Endothelial cell of hepatic sinusoid (primary cell): ENCODE measurements at regions not wholly inside any gene's neighbourhood (a gene's known extent, or its start where the extent isn't known, plus 50 kb on each side); places are given as distances from the start of the nearest gene placed in this dataset.
"Not testable (repeated sequence)": the region's sequence is repeated elsewhere in the genome, so short reads cannot be mapped to it uniquely, and the experiment has no call there.

Experiments
- in situ Hi-C: cut with HindIII; loops from 2 replicates; pipeline ENCODE4 v1.10.0; 2017; ENCODE audit warnings: low sequenced_read_pairs

DNA sequence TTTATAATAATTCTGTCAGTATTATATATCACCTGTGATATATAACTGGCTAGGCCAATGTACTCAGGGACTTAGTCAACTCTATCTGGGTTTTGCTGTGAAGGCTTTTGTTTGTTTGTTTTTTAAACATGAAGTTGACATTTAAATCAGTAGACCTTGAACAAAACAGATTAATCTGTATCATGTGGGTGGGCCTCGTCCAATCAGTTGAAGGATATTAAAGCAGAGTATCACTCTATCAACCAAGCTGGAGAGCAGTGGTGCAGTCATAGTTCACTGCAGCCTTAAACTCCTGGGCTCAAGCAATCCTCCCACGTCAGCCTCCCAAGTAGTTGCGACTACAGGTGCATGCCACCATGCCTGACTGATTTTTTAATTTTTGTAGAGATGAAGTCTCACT lies 870.2 kb downstream of the TYW1 start:
- in situ Hi-C loops = no loop called here

DNA sequence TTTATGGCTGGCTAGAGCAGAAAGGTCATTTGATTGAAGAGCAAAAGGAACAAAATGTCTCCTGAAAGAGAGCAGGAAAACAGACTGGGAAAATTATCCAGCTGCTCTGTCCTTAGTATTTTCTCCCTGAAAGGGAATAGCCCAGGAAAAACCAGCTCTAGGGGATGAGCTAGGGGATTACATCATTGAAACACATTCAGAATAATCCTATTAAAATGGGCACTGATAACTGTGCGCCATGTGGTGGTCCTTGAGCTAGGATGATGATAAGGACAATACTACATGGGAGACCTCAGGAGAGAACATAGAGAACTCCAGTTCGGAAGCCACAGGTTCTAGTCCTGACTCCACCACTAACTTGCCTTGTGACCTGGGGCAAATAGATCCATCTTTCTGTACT lies 873.8 kb downstream of the TYW1 start:
- in situ Hi-C loops = no loop called here

DNA sequence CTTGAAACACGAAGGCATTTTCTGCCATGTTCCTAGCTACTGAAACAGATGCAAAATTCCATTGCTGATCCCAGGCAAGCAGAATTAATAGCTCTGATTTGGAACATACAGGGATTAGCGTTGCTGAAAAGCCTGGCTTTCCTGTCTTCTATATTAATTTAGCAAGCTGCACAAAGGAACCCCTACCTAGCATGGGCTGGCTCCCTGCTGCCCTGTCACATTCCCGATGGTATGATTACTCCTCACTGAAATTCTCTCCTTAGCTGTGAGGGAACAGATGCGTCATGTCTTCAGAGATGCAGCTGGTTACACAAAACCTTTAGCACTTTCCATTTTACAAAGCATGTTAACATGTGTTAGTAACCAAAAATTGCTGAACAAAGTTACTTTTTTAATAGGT lies 878.9 kb downstream of the TYW1 start:
- in situ Hi-C loops = no loop called here

DNA sequence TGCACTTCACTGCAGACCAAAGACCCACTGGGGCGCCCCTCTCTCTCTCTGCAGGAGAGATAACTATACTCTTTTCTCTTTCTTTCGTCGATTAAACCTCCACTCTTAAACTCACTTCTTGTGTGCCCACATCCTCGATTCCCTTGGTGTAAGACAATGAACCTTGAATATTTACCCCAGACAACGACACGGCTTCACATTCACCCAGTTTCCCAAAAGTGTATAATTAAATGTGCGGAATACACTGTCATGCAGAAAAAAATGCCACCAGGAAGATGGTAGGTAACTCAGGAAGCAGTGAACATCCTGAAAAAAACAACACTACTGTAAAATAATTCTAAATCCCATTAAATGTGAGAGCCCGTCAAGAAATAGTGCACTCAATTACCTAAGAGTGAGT lies 882.2 kb downstream of the TYW1 start:
- in situ Hi-C loops = no loop called here

DNA sequence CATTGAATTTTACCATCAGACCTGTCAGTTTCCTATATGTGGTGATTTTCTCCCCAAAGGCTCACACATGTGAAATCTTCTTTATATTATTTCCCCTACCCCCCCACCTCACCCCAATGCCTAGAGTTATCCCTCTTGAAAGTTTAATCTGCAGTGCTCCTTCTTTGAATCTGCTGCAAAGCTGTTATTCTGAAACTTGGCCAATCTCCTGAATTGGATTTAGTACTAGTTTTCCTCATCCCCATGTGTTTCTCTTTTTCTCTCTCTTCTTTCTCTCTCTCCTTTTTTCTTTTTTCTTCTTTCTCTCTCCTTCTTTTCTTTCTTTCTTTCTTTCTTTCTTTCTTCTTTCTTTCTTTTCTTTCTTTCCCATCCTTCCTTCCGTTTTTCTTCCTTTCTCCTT lies 886.2 kb downstream of the TYW1 start:
- in situ Hi-C loops = no loop called here

DNA sequence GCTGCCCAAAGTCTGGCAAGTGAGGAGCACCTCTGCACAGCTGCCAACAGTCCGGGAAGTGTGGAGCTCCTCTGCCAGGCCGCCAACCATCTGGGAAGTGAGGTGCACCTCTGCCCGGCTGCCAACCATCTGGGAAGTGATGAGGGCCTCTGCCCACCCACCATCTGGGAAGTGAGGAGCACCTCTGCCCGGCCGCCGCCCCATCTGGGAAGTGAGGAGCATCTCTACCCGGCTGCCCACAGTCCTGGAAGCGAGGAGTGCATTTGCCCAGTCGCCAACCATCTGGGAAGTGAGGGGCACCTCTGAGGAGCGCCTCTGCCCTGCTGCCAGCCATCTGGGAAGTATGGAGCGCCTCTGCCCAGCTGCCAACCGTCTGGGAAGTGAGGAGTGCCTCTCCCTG lies 893.7 kb downstream of the TYW1 start:
- in situ Hi-C loops = no loop called here

DNA sequence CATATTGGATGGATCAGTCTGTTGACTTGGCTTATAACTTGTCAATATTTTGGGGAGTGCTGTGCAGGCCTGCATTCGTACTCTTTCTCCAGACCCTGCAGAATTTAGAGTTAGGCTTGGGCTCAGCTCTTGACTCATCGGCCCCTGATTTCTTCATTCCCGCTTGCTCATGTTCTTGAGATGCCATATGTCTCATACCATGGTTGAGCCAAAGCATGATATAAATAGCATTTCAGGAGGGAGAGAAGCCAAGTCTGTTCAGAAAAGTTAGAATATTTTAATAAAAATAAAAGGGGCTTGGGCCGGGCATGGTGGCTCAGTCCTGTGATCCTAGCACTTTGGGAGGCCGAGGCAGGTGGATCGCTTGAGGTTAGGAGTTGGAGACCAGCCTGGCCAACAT lies 898.1 kb downstream of the TYW1 start:
- in situ Hi-C loops = no loop called here

DNA sequence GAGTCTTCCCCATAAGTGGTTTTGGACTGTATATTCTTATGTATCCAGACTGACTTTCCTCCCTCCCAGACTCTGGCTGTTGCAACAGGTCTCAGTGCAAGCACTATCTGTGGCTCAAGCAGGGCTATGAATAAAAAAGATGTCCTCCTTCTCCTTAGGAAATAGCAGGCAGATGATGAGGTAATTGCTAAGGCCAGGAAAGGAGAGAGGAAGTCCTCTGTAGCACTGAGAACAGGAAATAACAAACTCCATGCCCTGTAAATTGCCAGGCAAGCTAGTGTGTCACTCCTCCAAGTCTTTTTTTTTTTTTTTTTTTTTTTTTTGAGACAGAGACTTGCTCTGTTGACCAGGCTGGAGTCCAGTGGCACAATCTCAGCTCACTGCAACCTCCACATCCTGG lies 900.1 kb downstream of the TYW1 start:
- in situ Hi-C loops = no loop called here

DNA sequence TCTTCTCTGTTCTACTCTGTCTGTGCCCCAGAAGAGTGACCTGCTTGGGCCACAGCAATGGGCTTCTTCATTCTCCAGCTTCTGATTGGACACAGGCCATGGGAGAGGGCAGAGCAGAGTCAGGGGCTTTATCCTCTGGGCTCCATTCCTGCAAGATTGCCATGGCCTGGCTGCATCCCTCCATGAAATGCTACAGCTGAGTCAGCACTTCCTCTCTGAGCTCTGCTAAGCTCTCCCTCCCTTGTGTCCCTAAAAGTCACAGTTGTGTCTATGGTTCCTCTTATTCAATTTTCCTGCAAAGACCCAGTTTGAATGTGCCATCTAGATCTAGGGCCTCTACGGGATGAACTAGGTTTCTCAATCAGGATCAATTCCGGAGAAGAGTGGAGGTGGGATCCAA lies 903.8 kb downstream of the TYW1 start:
- in situ Hi-C loops = no loop called here

DNA sequence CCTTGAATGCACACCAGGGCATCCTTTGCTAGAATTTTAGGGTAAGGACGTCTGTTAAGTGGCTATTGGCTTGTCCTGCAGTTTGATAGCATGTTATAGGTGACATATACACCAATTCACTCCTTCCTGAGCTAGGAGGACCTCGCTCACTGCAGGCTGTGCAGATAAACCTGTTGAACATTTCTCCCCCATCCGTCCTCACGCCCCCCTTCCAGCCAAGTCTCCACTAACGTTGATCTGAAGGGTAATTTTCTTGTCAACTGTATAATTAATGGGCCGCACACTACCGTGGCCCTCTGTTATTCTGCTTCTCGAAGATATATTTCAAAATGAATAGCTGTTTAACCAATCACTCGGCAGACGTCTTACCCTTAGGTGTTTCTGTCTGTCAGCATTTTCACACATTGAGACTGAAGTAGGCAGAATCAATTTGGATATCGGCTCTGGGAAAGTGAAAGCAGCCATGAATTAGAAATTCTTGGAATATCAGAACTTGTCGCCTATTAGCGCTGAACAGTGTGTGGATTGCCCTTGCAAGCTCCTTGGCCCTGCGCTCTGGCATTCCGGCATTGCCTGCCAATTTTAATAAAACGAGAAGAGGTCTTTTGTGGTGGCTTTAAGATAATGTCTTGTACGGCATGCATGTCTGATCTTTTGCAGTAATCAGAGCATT lies 905.3 kb downstream of the TYW1 start:
- in situ Hi-C loops = no loop called here

DNA sequence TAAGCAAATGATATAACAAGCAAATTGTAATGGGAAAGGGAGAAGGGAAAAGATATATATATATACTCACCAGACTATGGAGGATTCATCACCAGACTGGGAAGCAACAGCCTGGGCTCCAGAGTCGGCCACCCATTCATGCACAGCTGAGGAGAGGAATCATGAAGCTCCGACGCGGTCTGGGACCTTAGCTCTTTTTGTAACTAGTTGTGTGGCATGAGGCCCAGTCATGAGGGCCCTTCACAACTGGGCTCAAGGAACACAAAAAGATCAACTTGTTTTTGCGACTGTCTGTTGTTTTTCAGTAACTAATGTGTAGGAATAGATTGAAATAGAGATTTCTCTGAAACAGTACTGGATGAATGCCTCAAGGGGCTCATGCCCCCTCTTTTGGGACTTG lies 911.2 kb downstream of the TYW1 start:
- in situ Hi-C loops = no loop called here

DNA sequence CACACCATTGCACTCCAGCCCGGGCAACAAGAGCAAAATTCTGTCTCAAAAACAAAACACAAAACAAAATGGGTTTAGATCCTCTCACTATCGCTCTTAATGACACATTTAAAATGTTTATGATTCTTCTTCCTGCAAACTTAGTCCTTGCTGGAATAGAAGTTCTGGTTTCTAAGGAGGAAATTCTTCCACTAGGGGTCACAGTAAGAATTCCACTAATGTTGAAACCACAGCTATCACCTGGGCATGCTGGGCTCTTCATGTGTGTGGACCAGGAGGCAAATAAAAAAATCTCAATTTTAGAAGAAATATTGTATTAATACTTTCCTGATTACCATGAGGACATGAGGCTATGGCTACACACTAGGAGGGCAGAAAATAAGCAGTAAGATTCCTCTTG lies 915.8 kb downstream of the TYW1 start:
- in situ Hi-C loops = no loop called here

DNA sequence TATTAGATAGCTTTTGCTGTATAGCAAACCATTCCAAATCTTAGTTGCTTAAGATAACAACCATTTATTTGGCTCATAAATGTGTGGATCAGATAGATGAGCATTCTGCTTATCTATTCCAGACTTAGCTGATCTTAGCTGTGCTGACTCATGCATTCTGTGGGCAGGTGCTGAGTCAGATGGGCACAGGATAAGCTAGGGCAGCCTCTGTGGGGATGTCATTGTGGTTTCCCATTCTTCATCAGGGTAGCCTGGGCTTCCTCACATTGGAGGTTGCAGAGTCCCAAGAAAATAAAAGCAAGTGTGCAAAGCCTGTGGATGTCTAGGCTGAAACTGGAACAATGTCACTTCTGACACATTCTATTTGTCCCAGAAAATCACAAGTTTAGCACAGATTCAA lies 917.0 kb downstream of the TYW1 start:
- in situ Hi-C loops = no loop called here

DNA sequence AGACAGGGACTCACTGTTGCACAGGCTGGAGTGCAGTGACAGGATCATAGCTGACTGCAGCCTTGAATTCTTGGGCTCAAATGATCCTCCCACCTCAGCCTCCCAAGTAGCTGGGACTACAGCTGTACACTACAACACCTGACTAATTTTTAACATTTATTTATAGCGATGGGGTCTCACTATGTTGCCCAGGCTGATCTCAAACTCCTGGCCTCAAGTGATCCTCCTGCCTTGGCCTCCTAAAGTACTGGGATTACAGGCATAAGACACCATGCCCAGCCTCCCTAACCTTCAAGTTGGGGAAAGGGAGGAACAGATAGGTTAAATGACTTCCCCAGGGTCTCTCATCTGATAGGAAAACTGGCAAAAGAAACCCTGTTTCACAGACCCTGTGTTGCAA lies 919.5 kb downstream of the TYW1 start:
- in situ Hi-C loops = not testable (repeated sequence)

DNA sequence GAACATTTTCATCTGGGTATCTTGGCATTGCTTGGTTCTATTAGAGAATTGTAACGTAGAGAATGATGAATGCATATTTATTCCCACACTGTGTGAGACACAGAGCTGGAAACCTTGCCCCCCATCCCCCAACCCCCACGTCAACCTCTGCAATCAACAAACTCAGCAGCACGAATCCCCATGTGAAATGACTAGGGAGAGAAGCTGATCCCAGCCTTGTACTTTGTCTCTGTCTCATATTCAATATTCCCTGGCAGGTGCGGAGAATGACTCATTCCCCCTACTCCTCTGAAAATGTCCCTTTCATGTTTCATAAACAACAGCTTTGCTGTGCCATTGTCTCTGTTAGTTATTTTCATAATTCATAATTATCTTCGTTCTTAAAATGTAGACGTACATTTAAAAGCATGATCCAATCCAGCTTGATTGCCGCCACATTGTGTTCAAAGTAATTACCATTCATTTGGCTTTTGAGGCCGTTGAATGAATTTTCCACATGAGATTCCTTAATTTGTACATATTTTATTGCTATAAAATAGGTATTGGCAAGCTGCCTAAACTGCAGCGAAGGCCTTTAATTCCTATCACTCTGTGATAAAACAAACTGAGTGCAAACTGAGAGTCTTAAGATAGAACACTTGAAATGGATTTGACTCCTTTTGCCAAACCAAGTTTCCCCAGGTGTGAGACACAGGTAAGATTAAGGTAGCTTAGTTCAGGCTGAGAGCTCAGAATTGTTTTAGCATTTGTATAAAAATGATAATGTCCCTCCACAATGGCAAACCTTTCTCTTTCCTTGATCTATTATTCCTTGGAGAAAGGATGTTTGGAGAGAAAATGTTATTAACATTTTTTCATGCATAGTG lies 920.2 kb downstream of the TYW1 start:
- in situ Hi-C loops = no loop called here

DNA sequence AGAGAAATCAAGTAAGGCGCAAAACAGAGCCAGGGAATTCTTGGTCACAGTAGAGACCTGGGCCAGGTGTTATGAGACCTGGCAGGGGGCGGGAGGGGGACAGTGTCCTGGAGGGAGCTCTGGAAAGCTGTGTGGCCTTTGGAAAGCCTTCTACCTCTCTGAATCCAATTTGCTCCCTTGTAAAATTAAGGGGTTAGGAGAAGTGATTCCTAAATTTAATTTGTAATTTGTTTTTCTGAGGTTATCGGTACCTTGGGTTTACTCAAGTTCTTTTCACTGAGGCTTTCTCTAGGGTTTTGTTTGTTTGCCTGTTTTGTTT lies 920.8 kb downstream of the TYW1 start:
- in situ Hi-C loops = no loop called here

DNA sequence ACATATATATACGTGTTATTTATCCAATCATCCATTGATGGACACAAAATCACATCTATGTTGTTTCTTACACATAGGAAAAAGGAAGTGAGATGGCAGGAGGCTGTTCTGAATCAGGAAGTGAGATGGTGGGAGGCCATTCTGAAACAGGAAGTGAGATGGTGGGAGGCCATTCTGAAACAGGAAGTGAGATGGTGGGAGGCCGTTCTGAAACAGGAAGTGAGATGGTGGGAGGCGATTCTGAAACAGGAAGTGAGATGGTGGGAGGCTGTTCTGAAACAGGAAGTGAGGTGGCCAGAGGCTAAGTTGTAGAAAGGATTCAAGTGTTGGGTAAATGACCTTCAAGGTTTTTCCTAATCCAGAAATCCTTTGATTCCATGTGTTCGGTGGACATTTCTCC lies 921.5 kb downstream of the TYW1 start:
- in situ Hi-C loops = no loop called here

DNA sequence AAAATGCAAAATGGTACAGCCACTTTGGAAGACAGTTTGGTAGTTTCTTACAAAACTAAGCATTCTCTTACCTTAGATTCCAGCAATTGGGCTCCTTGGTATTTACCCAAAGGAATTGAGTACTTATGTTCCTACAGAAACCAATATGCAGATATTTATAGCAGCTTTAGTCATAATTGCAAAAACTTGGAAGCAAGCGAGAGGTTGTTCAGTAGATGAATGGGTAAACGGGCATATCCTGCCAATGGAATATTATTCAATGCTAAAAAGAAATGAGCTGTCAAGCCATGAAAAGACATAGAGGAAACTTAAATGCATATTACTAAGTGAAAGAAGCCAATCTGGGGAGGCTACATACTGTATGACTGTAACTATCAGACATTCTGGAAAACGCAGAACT lies 926.7 kb downstream of the TYW1 start:
- in situ Hi-C loops = no loop called here

DNA sequence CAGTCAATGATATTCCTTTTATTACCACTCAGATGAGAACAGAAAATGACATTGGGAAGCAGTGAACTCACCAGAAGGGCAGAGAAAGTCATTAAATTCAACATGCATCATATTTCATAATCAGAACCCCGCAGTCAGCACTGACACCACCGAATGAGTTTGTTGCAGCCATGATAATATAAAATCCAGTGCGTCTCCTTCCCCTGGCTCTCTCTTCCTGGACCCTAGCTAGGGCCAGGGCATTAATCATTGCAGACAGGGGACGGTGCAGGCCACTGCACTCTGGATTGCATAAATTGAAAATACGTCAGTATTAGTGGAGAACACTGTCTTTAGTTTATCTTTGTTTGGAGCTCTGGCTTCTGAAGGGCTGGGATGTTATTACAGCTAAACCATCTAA lies 931.5 kb downstream of the TYW1 start:
- in situ Hi-C loops = no loop called here

DNA sequence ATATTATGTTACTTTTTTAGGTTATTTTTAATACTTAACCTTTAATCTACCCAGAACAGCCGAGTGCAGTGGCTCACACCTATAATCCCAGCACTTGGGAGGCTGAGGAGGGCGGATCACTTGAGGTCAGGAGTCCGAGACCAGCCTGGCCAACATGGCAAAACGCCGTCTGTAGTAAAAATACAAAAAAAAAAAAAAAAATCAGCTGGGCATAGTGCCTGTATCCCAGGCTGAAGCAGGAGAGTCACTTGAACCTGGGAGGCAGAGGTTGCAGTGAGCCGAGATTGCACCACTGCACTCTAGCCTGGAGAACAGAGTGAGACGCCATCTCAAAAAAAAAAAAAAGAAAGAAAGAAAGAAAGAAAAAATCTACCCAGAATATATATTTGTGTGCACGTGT lies 939.8 kb downstream of the TYW1 start:
- in situ Hi-C loops = not testable (repeated sequence)

DNA sequence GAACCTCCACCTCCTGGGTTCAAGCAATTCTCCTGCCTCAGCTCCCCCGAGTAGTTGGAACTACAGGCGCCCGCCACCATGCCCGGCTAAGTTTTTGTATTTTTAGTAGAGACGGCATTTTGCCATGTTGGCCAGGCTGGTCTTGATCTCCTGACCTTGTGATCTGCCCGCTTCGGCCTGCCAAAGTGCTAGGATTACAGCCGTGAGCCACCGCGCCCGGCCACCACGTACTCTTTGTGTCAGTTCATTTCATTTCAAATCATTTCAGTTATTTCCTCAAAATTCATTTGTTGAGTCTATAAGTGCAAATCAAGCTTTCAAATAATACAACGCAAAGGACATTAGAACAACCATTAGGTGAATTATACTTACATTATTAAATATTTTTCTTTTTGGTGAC lies 943.8 kb downstream of the TYW1 start:
- in situ Hi-C loops = no loop called here

DNA sequence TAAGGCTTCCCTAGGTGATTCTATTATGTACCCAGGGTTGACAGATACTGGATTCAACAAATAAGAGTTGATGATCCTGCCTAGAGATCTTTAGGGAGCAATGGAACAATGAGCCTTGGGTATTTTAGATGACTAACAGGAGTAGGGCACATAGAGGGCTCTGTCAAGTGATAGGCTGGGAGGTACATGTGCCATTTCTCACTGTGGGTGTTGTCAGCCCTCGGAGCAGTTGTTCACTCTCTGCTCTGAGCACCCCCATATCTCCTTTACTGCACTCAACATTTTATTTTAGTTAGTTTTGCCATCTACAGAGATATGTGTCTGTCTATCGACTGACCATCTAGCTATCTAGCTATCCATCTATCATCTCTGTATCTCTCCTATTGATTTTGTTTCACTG lies 950.6 kb downstream of the TYW1 start:
- in situ Hi-C loops = no loop called here

DNA sequence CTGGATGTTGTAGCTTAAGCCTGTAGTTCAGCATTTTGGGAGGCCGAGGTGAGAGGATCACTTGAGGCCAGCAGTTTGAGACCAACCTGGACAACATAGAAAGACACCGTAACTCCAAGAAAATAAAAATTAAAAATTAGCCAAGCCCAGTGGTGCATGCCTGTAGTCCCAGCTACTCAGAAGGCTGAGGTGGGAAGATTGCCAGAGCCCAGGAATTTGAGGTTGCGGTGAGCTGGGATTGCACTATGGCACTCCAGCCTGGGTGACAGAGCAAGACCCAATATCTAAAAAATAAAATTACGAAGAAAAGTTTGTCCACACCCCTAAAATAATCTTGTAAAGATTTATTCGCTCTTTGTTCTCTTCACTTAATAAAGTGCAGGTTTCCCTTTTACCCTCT lies 951.0 kb downstream of the TYW1 start:
- in situ Hi-C loops = no loop called here
